BJ (cell line): ENCODE measurements at regions not wholly inside any gene's neighbourhood (a gene's known extent, or its start where the extent isn't known, plus 50 kb on each side); places are given as distances from the start of the nearest gene placed in this dataset.

ENCODE experiments used
- CTCF ChIA-PET: fragments of 350-600 bp; formaldehyde crosslinking; extraction: SDS; loops from one replicate; lab custom pipeline; 2021; ENCODE audit warnings: antibody characterized with exemption, inconsistent platforms; lab: Yijun Ruan, JAX
- POLR2A ChIA-PET: fragments of 300-600 bp; sonication (Branson Sonifier 250); formaldehyde crosslinking; extraction: SDS; loops from one replicate; lab custom pipeline; 2021; ENCODE audit warnings: antibody characterized with exemption; lab: Charles Lee
- DNase-seq: peaks from one replicate; pipeline ENCODE4 v3.0.0-alpha.2; 2011; ENCODE audit warnings: low read depth
- H3K27me3 ChIP-seq: 2 replicates; pipeline ENCODE4 v1.6.0; 2011; ENCODE audit warnings: low read length; ENCODE audit not compliant: control insufficient read depth, insufficient read depth
- H3K36me3 ChIP-seq: 2 replicates; pipeline ENCODE4 v1.5.1; 2011; ENCODE audit warnings: low read length; ENCODE audit not compliant: control insufficient read depth, insufficient read depth
- H3K4me3 ChIP-seq: 2 replicates; pipeline ENCODE4 v1.5.1; 2011; ENCODE audit warnings: low read depth, mild to moderate bottlenecking, control low read depth, low read length
- CTCF ChIP-seq: IDR thresholded peaks from 2 replicates; pipeline ENCODE4 v1.5.1; 2011; ENCODE audit warnings: low read depth, mild to moderate bottlenecking, control low read depth, inconsistent platforms, low read length, moderate library complexity; ENCODE audit not compliant: insufficient read depth

DNA sequence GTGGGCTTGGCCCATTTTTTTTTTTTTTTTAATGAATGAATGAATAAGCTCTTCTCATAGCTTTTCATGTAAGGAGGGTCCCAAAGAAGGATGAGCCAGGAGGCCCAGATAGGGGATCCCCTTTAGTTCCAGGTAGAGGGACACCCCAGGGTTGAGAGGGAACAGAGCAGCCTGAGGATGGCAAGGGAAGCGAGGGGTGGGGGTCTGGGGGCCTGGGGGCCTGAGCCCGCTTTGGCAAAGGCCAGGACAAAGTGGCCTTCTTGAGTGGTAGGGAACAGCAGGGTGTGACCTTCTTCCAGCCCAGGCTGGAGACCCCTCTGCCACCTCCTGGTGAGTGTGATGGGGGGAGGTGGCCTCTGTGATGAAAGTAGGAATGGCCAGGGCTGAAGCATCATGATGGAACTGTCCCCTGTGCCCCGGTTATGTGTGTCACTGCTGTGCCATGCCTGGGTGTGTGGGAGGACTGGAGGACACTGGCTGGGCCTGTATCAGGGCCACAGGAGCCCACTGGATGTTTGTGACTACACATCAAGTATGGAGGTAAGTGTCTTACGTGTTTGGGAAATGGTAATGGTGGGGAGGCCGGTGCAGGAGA is 263.5 kb upstream of the HDAC4 start:
- TF ChIP-seq CTCF, result no peak
- Histone ChIP-seq H3K27me3 (peaks cover 2% of the 10 kb centered on the region), H3K4me3 (no peak overlapping the region), H3K36me3 (no peaks in the 10 kb centered on the region)
- ChIA-PET CTCF (no interaction called here), POLR2A (no interaction called here)
- no peak for DNase-seq

DNA sequence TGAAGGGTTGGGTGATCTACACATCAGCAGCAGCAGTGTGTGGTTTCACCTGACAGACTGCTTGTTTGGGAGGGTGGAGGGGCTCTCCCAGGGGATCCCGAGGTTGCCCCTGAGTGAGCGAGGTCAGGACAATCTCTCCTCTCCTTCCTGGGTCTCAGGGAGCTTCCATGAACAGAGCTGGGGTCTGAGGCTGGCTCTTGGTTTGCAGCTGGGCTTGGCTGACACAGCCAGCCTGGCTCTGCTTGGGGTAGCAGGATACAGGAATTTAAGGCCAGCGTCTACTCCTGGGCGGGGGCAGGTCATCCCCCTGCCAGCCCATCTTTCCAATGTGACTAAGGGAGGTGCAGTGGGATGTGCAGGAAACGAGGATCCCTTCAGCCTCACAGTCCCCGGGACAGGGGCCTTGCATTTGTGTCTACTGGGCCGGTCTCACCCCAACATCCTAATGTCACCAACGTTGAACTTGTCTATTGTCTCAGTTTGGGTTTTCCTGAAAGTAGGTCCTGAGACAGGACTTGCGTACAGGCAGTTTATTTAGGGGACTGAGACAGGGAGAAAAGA is 262.6 kb upstream of the HDAC4 start:
- peaks cover 2% of the 10 kb centered on the region for H3K27me3 ChIP-seq
- ChIA-PET CTCF (no interaction called here), POLR2A (no interaction called here)
- no peak overlapping the region for H3K4me3 ChIP-seq
- TF ChIP-seq CTCF, result no peak
- no peaks in the 10 kb centered on the region for H3K36me3 ChIP-seq
- no peak for DNase-seq

GRCh38 chr2:239662413-239663120 is 261.7 kb upstream of the HDAC4 start:
- Histone ChIP-seq H3K36me3 (no peaks in the 10 kb centered on the region), H3K4me3 (no peak overlapping the region), H3K27me3 (peaks cover 2% of the 10 kb centered on the region)
- CTCF ChIA-PET, result no interaction called here
- no peak for TF ChIP-seq CTCF
- POLR2A ChIA-PET, result no interaction called here
- DNase-seq, result no peak

GRCh38 chr2:239661334-239662312 is 260.8 kb upstream of the HDAC4 start:
- TF ChIP-seq CTCF, result no peak
- ChIA-PET CTCF (interaction anchor here (0.7 kb wide), 1 partner anchor 238 kb away, joined by 3 read pairs; no protein-coding TSS in a partner anchor), POLR2A (no interaction called here)
- Histone ChIP-seq H3K27me3 (peaks cover 2% of the 10 kb centered on the region), H3K4me3 (no peak overlapping the region), H3K36me3 (no peaks in the 10 kb centered on the region)
- no peak for DNase-seq
